ENCODE measurements at regions not wholly inside any gene's neighbourhood (a gene's known extent, or its start where the extent isn't known, plus 50 kb on each side); places are given as distances from the start of the nearest gene placed in this dataset.
A peak's percentile ranks its signal among the peaks of the same experiment; 100 is the strongest.
"Not testable (repeated sequence)": the region's sequence is repeated elsewhere in the genome, so short reads cannot be mapped to it uniquely, and the experiment has no call there.

- H3K36me3 Mint-ChIP-seq (ENCODE audit: low read depth), result no peaks in the 10 kb centered on the region
- H3K9me3 Mint-ChIP-seq, result no peaks in the 10 kb centered on the region
- no peaks in the 10 kb centered on the region for H3K4me1 Mint-ChIP-seq
- no peak overlapping the region for H3K27ac Mint-ChIP-seq
- DNase-seq (no peak), ATAC-seq (no peak)
- H3K27me3 Mint-ChIP-seq, result peaks cover 17% of the 10 kb centered on the region
- H3K4me3 Mint-ChIP-seq, result no peak overlapping the region
Measured at GRCh38 chr15:70376929-70377691, 279.4 kb upstream of the TLE3 start.

- Mint-ChIP-seq H3K27me3 (peaks cover 17% of the 10 kb centered on the region), H3K4me1 (no peaks in the 10 kb centered on the region), H3K9me3 (no peaks in the 10 kb centered on the region), H3K27ac (no peak overlapping the region), H3K36me3 (ENCODE audit: low read depth) (no peaks in the 10 kb centered on the region), H3K4me3 (no peak overlapping the region)
- no peak for ATAC-seq
- DNase-seq, result no peak
Measured at GRCh38 chr15:70376031-70376928, 278.6 kb upstream of the TLE3 start.

- Mint-ChIP-seq H3K27ac (no peak overlapping the region), H3K27me3 (peaks cover 21% of the 10 kb centered on the region), H3K9me3 (no peaks in the 10 kb centered on the region), H3K4me1 (no peaks in the 10 kb centered on the region), H3K4me3 (no peak overlapping the region), H3K36me3 (ENCODE audit: low read depth) (no peaks in the 10 kb centered on the region)
- DNase-seq, result no peak
- no peak for ATAC-seq
Measured at GRCh38 chr15:70375586-70375985, 277.9 kb upstream of the TLE3 start.

- Mint-ChIP-seq H3K36me3 (ENCODE audit: low read depth) (no peaks in the 10 kb centered on the region), H3K9me3 (no peaks in the 10 kb centered on the region), H3K27ac (no peak overlapping the region), H3K27me3 (peaks cover 26% of the 10 kb centered on the region), H3K4me3 (no peak overlapping the region), H3K4me1 (no peaks in the 10 kb centered on the region)
- DNase-seq (no peak), ATAC-seq (no peak)
Measured at GRCh38 chr15:70375006-70375431, 277.3 kb upstream of the TLE3 start.

- Mint-ChIP-seq H3K4me3 (no peak overlapping the region), H3K27ac (no peak overlapping the region), H3K4me1 (no peaks in the 10 kb centered on the region), H3K36me3 (ENCODE audit: low read depth) (no peaks in the 10 kb centered on the region), H3K9me3 (no peaks in the 10 kb centered on the region), H3K27me3 (peaks cover 28% of the 10 kb centered on the region)
- no peak for DNase-seq
- no peak for ATAC-seq
Measured at GRCh38 chr15:70374096-70374495, 276.4 kb upstream of the TLE3 start.

- H3K27me3 Mint-ChIP-seq, result peaks cover 31% of the 10 kb centered on the region
Measured at GRCh38 chr15:70373439-70373838, 275.7 kb upstream of the TLE3 start.

GRCh38 chr15:70367913-70368705 is 270.4 kb upstream of the TLE3 start:
- H3K4me3 Mint-ChIP-seq; H3K27ac Mint-ChIP-seq; ATAC-seq; H3K9me3 Mint-ChIP-seq; H3K36me3 Mint-ChIP-seq (ENCODE audit: low read depth); H3K4me1 Mint-ChIP-seq; DNase-seq: not testable (repeated sequence)
- peaks cover 32% of the 10 kb centered on the region for H3K27me3 Mint-ChIP-seq

More at GRCh38 chr15:70373439-70373838, 275.7 kb upstream of the TLE3 start:
- H3K27ac Mint-ChIP-seq; H3K9me3 Mint-ChIP-seq; DNase-seq; H3K36me3 Mint-ChIP-seq (ENCODE audit: low read depth); ATAC-seq; H3K4me1 Mint-ChIP-seq; H3K4me3 Mint-ChIP-seq: not testable (repeated sequence)

- not testable (repeated sequence) for DNase-seq; H3K4me1 Mint-ChIP-seq; H3K4me3 Mint-ChIP-seq; H3K27ac Mint-ChIP-seq; H3K36me3 Mint-ChIP-seq (ENCODE audit: low read depth); H3K9me3 Mint-ChIP-seq
- peaks cover 27% of the 10 kb centered on the region for H3K27me3 Mint-ChIP-seq
- peak; percentile 59 for ATAC-seq
Measured at GRCh38 chr15:70364023-70364422, 266.3 kb upstream of the TLE3 start.

GRCh38 chr15:70362886-70363285 is 265.2 kb upstream of the TLE3 start:
- Mint-ChIP-seq H3K27ac (no peak overlapping the region), H3K36me3 (ENCODE audit: low read depth) (no peaks in the 10 kb centered on the region), H3K4me3 (no peak overlapping the region), H3K9me3 (no peaks in the 10 kb centered on the region), H3K27me3 (peaks cover 24% of the 10 kb centered on the region), H3K4me1 (peaks cover 9% of the 10 kb centered on the region)
- ATAC-seq (no peak), DNase-seq (no peak)

- no peaks in the 10 kb centered on the region for H3K9me3 Mint-ChIP-seq
- ATAC-seq (no peak), DNase-seq (no peak)
- H3K27me3 Mint-ChIP-seq, result peaks cover 21% of the 10 kb centered on the region
- no peak overlapping the region for H3K4me3 Mint-ChIP-seq
- H3K27ac Mint-ChIP-seq, result no peak overlapping the region
- H3K4me1 Mint-ChIP-seq, result peaks cover 9% of the 10 kb centered on the region
- no peaks in the 10 kb centered on the region for H3K36me3 Mint-ChIP-seq (ENCODE audit: low read depth)
Measured at GRCh38 chr15:70362350-70362749, 264.6 kb upstream of the TLE3 start.

GRCh38 chr15:70361891-70362290 is 264.2 kb upstream of the TLE3 start:
- Mint-ChIP-seq H3K36me3 (ENCODE audit: low read depth) (no peaks in the 10 kb centered on the region), H3K27me3 (peaks cover 21% of the 10 kb centered on the region), H3K4me3 (no peak overlapping the region), H3K9me3 (no peaks in the 10 kb centered on the region), H3K27ac (no peak overlapping the region), H3K4me1 (peaks cover 9% of the 10 kb centered on the region)
- no peak for DNase-seq
- no peak for ATAC-seq

- Mint-ChIP-seq H3K27me3 (peaks cover 17% of the 10 kb centered on the region), H3K9me3 (no peaks in the 10 kb centered on the region), H3K4me1 (peaks cover 9% of the 10 kb centered on the region), H3K27ac (no peak overlapping the region), H3K36me3 (ENCODE audit: low read depth) (no peaks in the 10 kb centered on the region), H3K4me3 (no peak overlapping the region)
- DNase-seq (no peak), ATAC-seq (no peak)
Measured at GRCh38 chr15:70361106-70361505, 263.4 kb upstream of the TLE3 start.

GRCh38 chr15:70358871-70359647 is 261.3 kb upstream of the TLE3 start:
- H3K27ac Mint-ChIP-seq, result no peak overlapping the region
- no peak for DNase-seq
- no peak overlapping the region for H3K4me3 Mint-ChIP-seq
- peaks cover 10% of the 10 kb centered on the region for H3K27me3 Mint-ChIP-seq
- no peak for ATAC-seq
- no peaks in the 10 kb centered on the region for H3K9me3 Mint-ChIP-seq
- no peaks in the 10 kb centered on the region for H3K36me3 Mint-ChIP-seq (ENCODE audit: low read depth)
- peaks cover 7% of the 10 kb centered on the region for H3K4me1 Mint-ChIP-seq

All from activated naive CD8-positive, alpha-beta T cell treated with anti-CD3 and anti-CD28 coated beads, Interleukin-2, amount 50 U/mL, for 24 hours (primary cell).